ENCODE measurements at regions not wholly inside any gene's neighbourhood (a gene's known extent, or its start where the extent isn't known, plus 50 kb on each side); places are given as distances from the start of the nearest gene placed in this dataset.

GRCh38 chrX:20372533-20372932 is 105.8 kb upstream of the RPS6KA3 start:
- TF ChIP-seq CTCF (IDR thresholded peaks at IDR 0.05 in 8 of 11, conservative IDR thresholded peaks at IDR 0.05 in 3 of 11) (no peak), POLR2A (IDR thresholded peaks at IDR 0.05) (no peak), POLR2AphosphoS5 (IDR thresholded peaks at IDR 0.05) (no peak)

Data from spleen (tissue), 7 donors.